Lung (tissue), 11 donors: ENCODE measurements at regions not wholly inside any gene's neighbourhood (a gene's known extent, or its start where the extent isn't known, plus 50 kb on each side); places are given as distances from the start of the nearest gene placed in this dataset.

ENCODE experiments used
- ATAC-seq: fragments of 200-7000 bp; cut with Tn5 transposase; one replicate; pipeline ENCODE4 v1.9.1; 2020; ENCODE audit warnings: moderate number of reproducible peaks; ENCODE audit not compliant: insufficient read depth, low FRiP score
- DNase-seq, 3 donors: peaks; one replicate each; pipeline ENCODE4 v3.0.0-alpha.2; 2013 to 2017
- H3K27ac ChIP-seq, 2 donors: one replicate each; pipeline ENCODE4 v1.5.1; 2013; ENCODE audit warnings: mild to moderate bottlenecking in 2 of 2, moderate library complexity in 2 of 2, control low read depth in 1 of 2, inconsistent platforms in 1 of 2, low read depth in 1 of 2, low read length in 1 of 2
- H3K27me3 ChIP-seq, 3 donors: one replicate each; pipeline ENCODE4 v1.5.1; 2013; ENCODE audit warnings: low read length in 2 of 3; ENCODE audit not compliant: control insufficient read depth in 3 of 3, insufficient read depth in 3 of 3
- H3K36me3 ChIP-seq, 4 donors: one replicate each; pipeline ENCODE4 v1.5.1; 2013; ENCODE audit warnings: low read length in 4 of 4, mild to moderate bottlenecking in 1 of 4, moderate library complexity in 1 of 4; ENCODE audit not compliant: control insufficient read depth in 4 of 4, insufficient read depth in 4 of 4
- H3K4me1 ChIP-seq, 5 donors: one replicate each; pipeline ENCODE4 v1.5.1; 2013; ENCODE audit warnings: low read length in 5 of 5, mild to moderate bottlenecking in 2 of 5, moderate library complexity in 1 of 5; ENCODE audit not compliant: control insufficient read depth in 5 of 5, insufficient read depth in 5 of 5
- H3K4me3 ChIP-seq: one replicate; pipeline ENCODE4 v1.5.1; 2013; ENCODE audit warnings: mild to moderate bottlenecking, control low read depth, moderate library complexity
- H3K9ac ChIP-seq, 2 donors: one replicate each; pipeline ENCODE4 v1.5.1; 2013; ENCODE audit warnings: low read length in 2 of 2, control low read depth in 1 of 2; ENCODE audit not compliant: insufficient read depth in 1 of 2
- H3K9me3 ChIP-seq, 4 donors: one replicate each; pipeline ENCODE4 v1.5.1; 2013; ENCODE audit warnings: low read length in 3 of 4, mild to moderate bottlenecking in 1 of 4, moderate library complexity in 1 of 4; ENCODE audit not compliant: control insufficient read depth in 4 of 4, insufficient read depth in 3 of 4
- CTCF ChIP-seq: IDR thresholded peaks from 2 replicates; pipeline ENCODE4 v1.5.1; 2012; ENCODE audit warnings: mild to moderate bottlenecking; ENCODE audit errors: control extremely low read depth, extremely low read depth
- WGBS, 2 donors: extraction: QIAGEN DNeasy Blood & Tissue Kit; methylation state at CpG; one replicate each; pipeline ENCODE4 v1.1.7; 2013; 5-methylcytosine and 5-hydroxymethylcytosine counted together
- donor health status: control.
- donor health status: control.
- donor health status: Bipolar disorder and iron deficiency.
- donor health status: healthy.
- donor health status: DM: yes; HTN: yes; CAD: no.

- Histone ChIP-seq H3K4me3 (no peak overlapping the region), H3K27me3 (no peaks in the 10 kb centered on the region), H3K27ac (no peak overlapping the region), H3K4me1 (no peaks in the 10 kb centered on the region), H3K9me3 (no peaks in the 10 kb centered on the region), H3K36me3 (no peaks in the 10 kb centered on the region), H3K9ac (no peak overlapping the region)
- DNase-seq (peak in 1 of 3 donors; percentile 8), ATAC-seq (peak; percentile 58)
- no peak for TF ChIP-seq CTCF
- 70 to 84% methylated on average over 3 of the region's 3 CpGs for WGBS, 2 donors
Measured at GRCh38 chr2:40783704-40784103, 331.8 kb upstream of the SLC8A1 start.

GRCh38 chr2:40786636-40787035 lies 334.7 kb upstream of the SLC8A1 start:
- Histone ChIP-seq H3K9ac (no peak overlapping the region), H3K27ac (no peak overlapping the region), H3K4me1 (no peaks in the 10 kb centered on the region), H3K27me3 (no peaks in the 10 kb centered on the region), H3K4me3 (no peak overlapping the region), H3K36me3 (no peaks in the 10 kb centered on the region), H3K9me3 (no peaks in the 10 kb centered on the region)
- ATAC-seq (no peak), DNase-seq (no peak)
- no peak for TF ChIP-seq CTCF
- 77 to 83% methylated on average over 1 of the region's 1 CpG for WGBS, 2 donors

GRCh38 chr2:40797120-40797519 lies 345.2 kb upstream of the SLC8A1 start:
- no peaks in the 10 kb centered on the region for H3K27me3 ChIP-seq
- H3K4me1 ChIP-seq, result no peaks in the 10 kb centered on the region
- no peak for DNase-seq
- H3K9me3 ChIP-seq, result no peaks in the 10 kb centered on the region
- no peak overlapping the region for H3K4me3 ChIP-seq
- no peak for TF ChIP-seq CTCF
- WGBS, 2 donors, result 74 to 82% methylated on average over 2 of the region's 2 CpGs
- no peak overlapping the region for H3K9ac ChIP-seq
- no peak overlapping the region for H3K27ac ChIP-seq
- no peaks in the 10 kb centered on the region for H3K36me3 ChIP-seq
- no peak for ATAC-seq

GRCh38 chr2:40803900-40804299 lies 352.0 kb upstream of the SLC8A1 start:
- TF ChIP-seq CTCF, result no peak
- ATAC-seq (no peak), DNase-seq (no peak)
- Histone ChIP-seq H3K4me1 (no peaks in the 10 kb centered on the region), H3K36me3 (no peaks in the 10 kb centered on the region), H3K9ac (no peak overlapping the region), H3K4me3 (no peak overlapping the region), H3K27ac (no peak overlapping the region), H3K9me3 (no peaks in the 10 kb centered on the region), H3K27me3 (no peaks in the 10 kb centered on the region)
- 79 to 84% methylated on average over 2 of the region's 2 CpGs for WGBS, 2 donors
